ENCODE measurements at regions not wholly inside any gene's neighbourhood (a gene's known extent, or its start where the extent isn't known, plus 50 kb on each side); places are given as distances from the start of the nearest gene placed in this dataset.
A peak's percentile ranks its signal among the peaks of the same experiment; 100 is the strongest.

- in situ Hi-C loops (cut with MboI; ENCODE audit: low pct_unique_long_range_greater_than_20kb in 2 of 9, low sequenced_read_pairs in 9 of 9, unreplicated experiment in 9 of 9) = no loop called here
- 6 to 92% (median 65%) methylated on average over 1 to 2 of the region's 2 CpGs; no CpG with 5 or more reads in 2 of the 10 experiments for WGBS, 10 experiments
- no peak overlapping the region for H3K27ac ChIP-seq
- H3K4me3 ChIP-seq = no peak overlapping the region
- H3K4me1 ChIP-seq (replicated peaks in 1 of 2) = peaks cover 0 to 8% of the 10 kb centered on the region in 2 donors
- ATAC-seq (replicated peaks in 6 of 8) = no peak
Observed at GRCh38 chr1:192061556-192061955, 96.7 kb upstream of the RGS18 start.

GRCh38 chr1:192065087-192065486, 93.2 kb upstream of the RGS18 start:
- no peak overlapping the region for H3K4me3 ChIP-seq
- WGBS, 10 experiments = 7 to 92% (median 74%) methylated on average over 1 to 3 of the region's 3 CpGs
- no peak overlapping the region for H3K27ac ChIP-seq
- in situ Hi-C loops (cut with MboI; ENCODE audit: low pct_unique_long_range_greater_than_20kb in 2 of 9, low sequenced_read_pairs in 9 of 9, unreplicated experiment in 9 of 9) = no loop called here
- ATAC-seq (replicated peaks in 6 of 8) = peak in 1 of 8 experiments; percentile 56
- no peaks in the 10 kb centered on the region for H3K4me1 ChIP-seq (replicated peaks in 1 of 2)

- 0 to 95% (median 69%) methylated on average over 1 to 4 of the region's 4 CpGs; no CpG with 5 or more reads in 1 of the 10 experiments for WGBS, 10 experiments
- in situ Hi-C loops (cut with MboI; ENCODE audit: low pct_unique_long_range_greater_than_20kb in 2 of 9, low sequenced_read_pairs in 9 of 9, unreplicated experiment in 9 of 9) = no loop called here
Observed at GRCh38 chr1:192066202-192066601, 92.1 kb upstream of the RGS18 start.

GRCh38 chr1:192067360-192067759, 90.9 kb upstream of the RGS18 start:
- in situ Hi-C loops (cut with MboI; ENCODE audit: low pct_unique_long_range_greater_than_20kb in 2 of 9, low sequenced_read_pairs in 9 of 9, unreplicated experiment in 9 of 9) = no loop called here
- Histone ChIP-seq H3K4me1 (replicated peaks in 1 of 2) (no peaks in the 10 kb centered on the region), H3K4me3 (no peak overlapping the region), H3K27ac (no peak overlapping the region)
- ATAC-seq (replicated peaks in 6 of 8) = peak in 1 of 8 experiments; percentile 41
- WGBS, 10 experiments = 0 to 100% (median 80%) methylated on average over 1 to 3 of the region's 3 CpGs; no CpG with 5 or more reads in 1 of the 10 experiments

More at GRCh38 chr1:192066202-192066601, 92.1 kb upstream of the RGS18 start:
- H3K4me1 ChIP-seq (replicated peaks in 1 of 2) = no peaks in the 10 kb centered on the region
- peak in 1 of 8 experiments; percentile 78 for ATAC-seq (replicated peaks in 6 of 8)
- no peak overlapping the region for H3K4me3 ChIP-seq
- no peak overlapping the region for H3K27ac ChIP-seq

GRCh38 chr1:192070213-192070612, 88.0 kb upstream of the RGS18 start:
- Histone ChIP-seq H3K27ac (no peak overlapping the region), H3K4me1 (replicated peaks in 1 of 2) (no peaks in the 10 kb centered on the region), H3K4me3 (no peak overlapping the region)
- no peak for ATAC-seq (replicated peaks in 6 of 8)
- WGBS, 10 experiments = 0 to 100% (median 78%) methylated on average over 1 to 2 of the region's 2 CpGs; no CpG with 5 or more reads in 2 of the 10 experiments
- in situ Hi-C loops (cut with MboI; ENCODE audit: low pct_unique_long_range_greater_than_20kb in 2 of 9, low sequenced_read_pairs in 9 of 9, unreplicated experiment in 9 of 9) = no loop called here

GRCh38 chr1:192080684-192081083, 77.6 kb upstream of the RGS18 start:
- peaks cover 0 to 5% of the 10 kb centered on the region in 2 donors for H3K4me1 ChIP-seq (replicated peaks in 1 of 2)
- no peak overlapping the region for H3K27ac ChIP-seq
- in situ Hi-C loops (cut with MboI; ENCODE audit: low pct_unique_long_range_greater_than_20kb in 2 of 9, low sequenced_read_pairs in 9 of 9, unreplicated experiment in 9 of 9) = no loop called here
- no peak overlapping the region for H3K4me3 ChIP-seq
- peak in 5 of 8 experiments; percentile 72 to 89 (median 84) for ATAC-seq (replicated peaks in 6 of 8)
- WGBS, 10 experiments = 6 to 100% (median 78%) methylated on average over 1 to 2 of the region's 2 CpGs

GRCh38 chr1:192081359-192081758, 76.9 kb upstream of the RGS18 start:
- no peak overlapping the region for H3K4me3 ChIP-seq
- ATAC-seq (replicated peaks in 6 of 8) = no peak
- no peak overlapping the region for H3K27ac ChIP-seq
- in situ Hi-C loops (cut with MboI; ENCODE audit: low pct_unique_long_range_greater_than_20kb in 2 of 9, low sequenced_read_pairs in 9 of 9, unreplicated experiment in 9 of 9) = no loop called here
- H3K4me1 ChIP-seq (replicated peaks in 1 of 2) = peaks cover 0 to 5% of the 10 kb centered on the region in 2 donors

GRCh38 chr1:192086644-192087043, 71.6 kb upstream of the RGS18 start:
- Histone ChIP-seq H3K27ac (no peak overlapping the region), H3K4me3 (no peak overlapping the region), H3K4me1 (replicated peaks in 1 of 2) (no peaks in the 10 kb centered on the region)
- ATAC-seq (replicated peaks in 6 of 8) = no peak
- WGBS, 10 experiments = 0 to 100% (median 91%) methylated on average over 1 of the region's 1 CpG; no CpG with 5 or more reads in 3 of the 10 experiments
- in situ Hi-C loops (cut with MboI; ENCODE audit: low pct_unique_long_range_greater_than_20kb in 2 of 9, low sequenced_read_pairs in 9 of 9, unreplicated experiment in 9 of 9) = no loop called here

GRCh38 chr1:192087334-192087733, 70.9 kb upstream of the RGS18 start:
- Histone ChIP-seq H3K4me3 (no peak overlapping the region), H3K4me1 (replicated peaks in 1 of 2) (no peaks in the 10 kb centered on the region), H3K27ac (no peak overlapping the region)
- 14 to 100% (median 64%) methylated on average over 1 of the region's 1 CpG; no CpG with 5 or more reads in 3 of the 10 experiments for WGBS, 10 experiments
- ATAC-seq (replicated peaks in 6 of 8) = no peak
- in situ Hi-C loops (cut with MboI; ENCODE audit: low pct_unique_long_range_greater_than_20kb in 2 of 9, low sequenced_read_pairs in 9 of 9, unreplicated experiment in 9 of 9) = no loop called here

GRCh38 chr1:192088496-192088895, 69.8 kb upstream of the RGS18 start:
- no peak for ATAC-seq (replicated peaks in 6 of 8)
- no peak overlapping the region for H3K4me3 ChIP-seq
- no peaks in the 10 kb centered on the region for H3K4me1 ChIP-seq (replicated peaks in 1 of 2)
- whole genome bisulfite sequencing, 10 experiments = 0 to 86% (median 13%) methylated on average over 1 to 2 of the region's 2 CpGs; no CpG with 5 or more reads in 4 of the 10 experiments
- no peak overlapping the region for H3K27ac ChIP-seq
- in situ Hi-C loops (cut with MboI; ENCODE audit: low pct_unique_long_range_greater_than_20kb in 2 of 9, low sequenced_read_pairs in 9 of 9, unreplicated experiment in 9 of 9) = no loop called here

GRCh38 chr1:192098001-192098400, 60.3 kb upstream of the RGS18 start:
- in situ Hi-C loops (cut with MboI; ENCODE audit: low pct_unique_long_range_greater_than_20kb in 2 of 9, low sequenced_read_pairs in 9 of 9, unreplicated experiment in 9 of 9) = no loop called here
- 20 to 100% (median 89%) methylated on average over 1 to 3 of the region's 4 CpGs; no CpG with 5 or more reads in 1 of the 10 experiments for WGBS, 10 experiments

GRCh38 chr1:192099328-192099727, 58.9 kb upstream of the RGS18 start:
- H3K4me1 ChIP-seq (replicated peaks in 1 of 2) = no peaks in the 10 kb centered on the region
- in situ Hi-C loops (cut with MboI; ENCODE audit: low pct_unique_long_range_greater_than_20kb in 2 of 9, low sequenced_read_pairs in 9 of 9, unreplicated experiment in 9 of 9) = no loop called here
- no peak overlapping the region for H3K27ac ChIP-seq
- no peak overlapping the region for H3K4me3 ChIP-seq
- ATAC-seq (replicated peaks in 6 of 8) = no peak

More at GRCh38 chr1:192098001-192098400, 60.3 kb upstream of the RGS18 start:
- Histone ChIP-seq H3K4me3 (no peak overlapping the region), H3K27ac (no peak overlapping the region), H3K4me1 (replicated peaks in 1 of 2) (no peaks in the 10 kb centered on the region)
- no peak for ATAC-seq (replicated peaks in 6 of 8)

- Histone ChIP-seq H3K4me3 (no peak overlapping the region), H3K27ac (no peak overlapping the region), H3K4me1 (replicated peaks in 1 of 2) (no peaks in the 10 kb centered on the region)
- in situ Hi-C loops (cut with MboI; ENCODE audit: low pct_unique_long_range_greater_than_20kb in 2 of 9, low sequenced_read_pairs in 9 of 9, unreplicated experiment in 9 of 9) = no loop called here
- no peak for ATAC-seq (replicated peaks in 6 of 8)
- WGBS, 10 experiments = 29 to 93% (median 71%) methylated on average over 2 to 6 of the region's 6 CpGs
Observed at GRCh38 chr1:192100686-192101468, 57.4 kb upstream of the RGS18 start.

- no peak overlapping the region for H3K4me3 ChIP-seq
- ATAC-seq (replicated peaks in 6 of 8) = no peak
- H3K27ac ChIP-seq = no peak overlapping the region
- in situ Hi-C loops (cut with MboI; ENCODE audit: low pct_unique_long_range_greater_than_20kb in 2 of 9, low sequenced_read_pairs in 9 of 9, unreplicated experiment in 9 of 9) = no loop called here
- no peaks in the 10 kb centered on the region for H3K4me1 ChIP-seq (replicated peaks in 1 of 2)
Observed at GRCh38 chr1:192104128-192104527, 54.1 kb upstream of the RGS18 start.
